Suprapubic skin (tissue), 3 donors: ENCODE measurements at regions not wholly inside any gene's neighbourhood (a gene's known extent, or its start where the extent isn't known, plus 50 kb on each side); places are given as distances from the start of the nearest gene placed in this dataset.

Source experiments
- CTCF ChIP-seq, 2 donors: fragments of 200-600 bp in 1 of 2; fragments of 450-650 bp in 1 of 2; sonication (generic) in 1 of 2; IDR thresholded peaks; one replicate each; pipeline ENCODE4 v1.5.1; 2016 to 2019; ENCODE audit warnings: antibody characterized with exemption in 2 of 2, mild to moderate bottlenecking in 1 of 2, moderate library complexity in 1 of 2
- POLR2AphosphoS5 ChIP-seq, 3 donors: sonication (generic); formaldehyde crosslinking; IDR thresholded peaks; one replicate each; pipeline ENCODE4 v1.6.1; 2017; ENCODE audit warnings: antibody characterized with exemption in 3 of 3

GRCh38 chr9:107211284-107211923, 71.7 kb upstream of the RAD23B start:
- no peak for TF ChIP-seq CTCF (IDR thresholded peaks at IDR 0.05)
- TF ChIP-seq POLR2AphosphoS5 (IDR thresholded peaks at IDR 0.05): no peak
